Breast epithelium (tissue), 4 donors: ENCODE measurements at regions not wholly inside any gene's neighbourhood (a gene's known extent, or its start where the extent isn't known, plus 50 kb on each side); places are given as distances from the start of the nearest gene placed in this dataset.
"Not testable (repeated sequence)": the region's sequence is repeated elsewhere in the genome, so short reads cannot be mapped to it uniquely, and the experiment has no call there.

ENCODE experiments used
- DNase-seq, 2 donors: peaks; one replicate each; pipeline ENCODE4 v3.0.0-alpha.2; 2019; ENCODE audit warnings: low spot score in 2 of 2
- H3K27ac ChIP-seq, 2 donors: fragments of 200-600 bp; sonication (generic) in 1 of 2; one replicate each; pipeline ENCODE4 v1.5.1; 2016 to 2019; ENCODE audit warnings: mild to moderate bottlenecking in 1 of 2
- H3K27me3 ChIP-seq, 2 donors: fragments of 200-600 bp; sonication (generic) in 1 of 2; one replicate each; pipeline versions ENCODE4 v1.5.1 to v1.6.0; 2017 to 2019; ENCODE audit warnings: control low read depth in 1 of 2, mild to moderate bottlenecking in 1 of 2
- H3K36me3 ChIP-seq: fragments of 200-600 bp; one replicate; pipeline ENCODE4 v1.5.1; 2019
- H3K4me1 ChIP-seq, 2 donors: fragments of 200-600 bp; sonication (generic); one replicate each; pipeline ENCODE4 v1.5.1; 2016 to 2019; ENCODE audit warnings: control low read depth in 1 of 2
- H3K4me3 ChIP-seq, 3 donors: fragments of 200-600 bp; sonication (generic); 1 replicate in 2 of 3; 2 replicates in 1 of 3; pipeline ENCODE4 v1.5.1; 2016 to 2019; ENCODE audit warnings: mild to moderate bottlenecking in 3 of 3, moderate library complexity in 2 of 3
- H3K9me3 ChIP-seq, 2 donors: fragments of 200-600 bp; sonication (generic) in 1 of 2; one replicate each; pipeline ENCODE4 v1.5.1; 2016 to 2019; ENCODE audit warnings: control low read depth in 1 of 2
- POLR2A ChIP-seq: fragments of 450-650 bp; IDR thresholded peaks from one replicate; pipeline ENCODE4 v1.6.1; 2016; ENCODE audit warnings: antibody characterized with exemption, mild to moderate bottlenecking, moderate library complexity
- POLR2AphosphoS5 ChIP-seq, 3 donors: sonication (generic); formaldehyde crosslinking; IDR thresholded peaks; one replicate each; pipeline ENCODE4 v1.6.1; 2017; ENCODE audit warnings: antibody characterized with exemption in 3 of 3
- intact Hi-C: fragments of 100-400 bp; cut with DNase I; formaldehyde crosslinking; loops from one replicate; pipeline ENCODE4 v1.15.1; 2023; ENCODE audit warnings: low total_unique reads
- TF ChIP-seq, protein P1 (sequence below), 3 donors: fragments of 450-650 bp; IDR thresholded peaks; one replicate each; pipeline ENCODE4 v1.5.1; 2016 to 2017; ENCODE audit warnings: antibody characterized with exemption in 3 of 3, mild to moderate bottlenecking in 3 of 3, moderate library complexity in 3 of 3

DNA sequence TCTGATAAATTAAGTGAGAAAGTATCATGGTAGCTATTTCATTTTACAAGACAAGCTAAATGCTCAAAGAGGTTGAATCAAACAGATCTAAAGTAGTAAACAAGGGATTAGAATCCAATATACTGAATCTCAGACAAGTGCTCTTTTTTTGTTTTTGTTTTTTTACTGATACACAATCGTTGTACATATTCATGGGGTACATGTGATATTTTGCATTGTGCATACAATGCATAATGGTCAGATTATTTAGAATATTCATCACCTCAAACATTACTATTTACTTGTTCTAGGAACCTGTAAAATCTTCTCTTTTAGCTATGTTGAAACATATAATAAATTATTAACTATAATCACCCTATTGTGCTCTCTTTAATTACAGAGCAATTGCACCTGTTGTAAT is 57.0 kb upstream of the HCRTR2 start:
- H3K4me1 ChIP-seq, result no peaks in the 10 kb centered on the region
- no peaks in the 10 kb centered on the region for H3K36me3 ChIP-seq
- no peak overlapping the region for H3K4me3 ChIP-seq
- DNase-seq, result no peak
- intact Hi-C loops, result no loop called here
- no peak overlapping the region for H3K27ac ChIP-seq
- no peak for TF ChIP-seq POLR2AphosphoS5 (IDR thresholded peaks at IDR 0.05)
- TF ChIP-seq POLR2A, result no peak
- TF ChIP-seq, protein P1, sequence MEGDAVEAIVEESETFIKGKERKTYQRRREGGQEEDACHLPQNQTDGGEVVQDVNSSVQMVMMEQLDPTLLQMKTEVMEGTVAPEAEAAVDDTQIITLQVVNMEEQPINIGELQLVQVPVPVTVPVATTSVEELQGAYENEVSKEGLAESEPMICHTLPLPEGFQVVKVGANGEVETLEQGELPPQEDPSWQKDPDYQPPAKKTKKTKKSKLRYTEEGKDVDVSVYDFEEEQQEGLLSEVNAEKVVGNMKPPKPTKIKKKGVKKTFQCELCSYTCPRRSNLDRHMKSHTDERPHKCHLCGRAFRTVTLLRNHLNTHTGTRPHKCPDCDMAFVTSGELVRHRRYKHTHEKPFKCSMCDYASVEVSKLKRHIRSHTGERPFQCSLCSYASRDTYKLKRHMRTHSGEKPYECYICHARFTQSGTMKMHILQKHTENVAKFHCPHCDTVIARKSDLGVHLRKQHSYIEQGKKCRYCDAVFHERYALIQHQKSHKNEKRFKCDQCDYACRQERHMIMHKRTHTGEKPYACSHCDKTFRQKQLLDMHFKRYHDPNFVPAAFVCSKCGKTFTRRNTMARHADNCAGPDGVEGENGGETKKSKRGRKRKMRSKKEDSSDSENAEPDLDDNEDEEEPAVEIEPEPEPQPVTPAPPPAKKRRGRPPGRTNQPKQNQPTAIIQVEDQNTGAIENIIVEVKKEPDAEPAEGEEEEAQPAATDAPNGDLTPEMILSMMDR (IDR thresholded peaks at IDR 0.05), result no peak
- H3K27me3 ChIP-seq, result no peaks in the 10 kb centered on the region
- peaks cover 0 to 8% of the 10 kb centered on the region in 2 donors for H3K9me3 ChIP-seq

DNA sequence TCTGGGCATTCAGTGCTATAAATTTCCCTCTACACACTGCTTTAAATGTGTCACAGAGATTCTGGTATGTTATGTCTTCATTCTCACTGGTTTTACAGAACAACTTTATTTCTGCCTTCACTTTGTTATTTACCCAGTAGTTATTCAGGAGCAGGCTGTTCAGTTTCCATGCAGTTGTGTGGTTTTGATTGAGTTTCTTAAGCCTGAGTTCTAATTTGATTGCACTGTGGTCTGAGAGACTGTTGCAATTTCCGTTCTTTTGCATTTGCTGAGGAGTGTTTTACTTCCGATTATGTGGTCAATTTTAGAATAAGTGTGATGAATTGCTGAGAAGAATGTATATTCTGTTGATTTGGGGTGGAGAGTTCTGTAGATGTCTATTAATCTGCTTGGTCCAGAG is 50.1 kb upstream of the HCRTR2 start:
- H3K36me3 ChIP-seq, H3K4me1 ChIP-seq, DNase-seq, H3K4me3 ChIP-seq, intact Hi-C loops, H3K27ac ChIP-seq, H3K27me3 ChIP-seq: not testable (repeated sequence)
- peaks cover 0 to 30% of the 10 kb centered on the region in 2 donors for H3K9me3 ChIP-seq
